ENCODE measurements at regions not wholly inside any gene's neighbourhood (a gene's known extent, or its start where the extent isn't known, plus 50 kb on each side); places are given as distances from the start of the nearest gene placed in this dataset.

DNA sequence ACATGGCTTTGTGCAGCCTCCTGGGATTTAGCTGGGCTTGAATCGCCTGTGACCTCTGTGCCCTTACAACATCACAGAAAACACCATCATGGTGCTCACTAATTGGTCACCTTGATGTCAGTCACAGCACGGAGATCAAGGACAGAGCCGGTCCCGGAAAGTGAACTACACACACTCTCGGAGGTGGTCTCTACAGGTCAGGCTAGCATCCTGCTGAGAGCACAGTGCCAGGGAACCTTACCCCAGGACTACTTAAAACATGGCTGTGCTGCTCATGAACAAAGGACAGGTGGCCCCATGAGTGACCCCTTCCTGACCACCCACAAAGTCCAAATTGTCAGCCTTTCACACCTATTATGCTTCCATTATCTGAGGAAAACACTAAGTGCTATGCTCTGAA lies 1782.1 kb upstream of the CELF4 start:
- H3K27me3 ChIP-seq (replicated peaks; ENCODE audit: control insufficient read depth, insufficient read depth, low read length), result no peaks in the 10 kb centered on the region
- no peaks in the 10 kb centered on the region for H3K36me3 ChIP-seq (ENCODE audit: control insufficient read depth, insufficient read depth, low read length)
- no peak overlapping the region for H3K4me3 ChIP-seq (replicated peaks; ENCODE audit: low read depth, low read length)
- TF ChIP-seq, protein P1, sequence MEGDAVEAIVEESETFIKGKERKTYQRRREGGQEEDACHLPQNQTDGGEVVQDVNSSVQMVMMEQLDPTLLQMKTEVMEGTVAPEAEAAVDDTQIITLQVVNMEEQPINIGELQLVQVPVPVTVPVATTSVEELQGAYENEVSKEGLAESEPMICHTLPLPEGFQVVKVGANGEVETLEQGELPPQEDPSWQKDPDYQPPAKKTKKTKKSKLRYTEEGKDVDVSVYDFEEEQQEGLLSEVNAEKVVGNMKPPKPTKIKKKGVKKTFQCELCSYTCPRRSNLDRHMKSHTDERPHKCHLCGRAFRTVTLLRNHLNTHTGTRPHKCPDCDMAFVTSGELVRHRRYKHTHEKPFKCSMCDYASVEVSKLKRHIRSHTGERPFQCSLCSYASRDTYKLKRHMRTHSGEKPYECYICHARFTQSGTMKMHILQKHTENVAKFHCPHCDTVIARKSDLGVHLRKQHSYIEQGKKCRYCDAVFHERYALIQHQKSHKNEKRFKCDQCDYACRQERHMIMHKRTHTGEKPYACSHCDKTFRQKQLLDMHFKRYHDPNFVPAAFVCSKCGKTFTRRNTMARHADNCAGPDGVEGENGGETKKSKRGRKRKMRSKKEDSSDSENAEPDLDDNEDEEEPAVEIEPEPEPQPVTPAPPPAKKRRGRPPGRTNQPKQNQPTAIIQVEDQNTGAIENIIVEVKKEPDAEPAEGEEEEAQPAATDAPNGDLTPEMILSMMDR (IDR thresholded peaks at IDR 0.05; ENCODE audit: insufficient read depth, low read length, poor library complexity, severe bottlenecking), result no peak
- DNase-seq (ENCODE audit: extremely low read depth, insufficient read length), result no peak

DNA sequence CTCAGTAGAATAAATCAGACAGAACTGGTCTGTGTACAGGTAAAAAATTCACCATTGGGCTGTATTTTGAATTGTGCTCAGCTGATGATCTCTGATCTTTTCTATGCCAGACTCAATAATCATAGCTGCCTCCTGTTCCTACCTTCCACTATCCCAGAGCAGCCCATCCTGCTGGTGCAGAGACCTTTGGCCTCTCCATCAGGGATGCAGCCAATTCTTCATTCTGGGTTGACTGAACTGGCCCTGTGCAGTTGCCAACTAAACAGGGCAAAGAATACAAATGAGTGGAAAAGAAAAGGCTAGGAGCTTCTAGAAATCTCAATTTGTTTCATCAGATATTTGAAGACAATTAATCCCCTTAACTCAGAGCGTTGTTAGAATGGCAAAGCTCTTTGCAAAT lies 1781.3 kb upstream of the CELF4 start:
- TF ChIP-seq, protein P1 (IDR thresholded peaks at IDR 0.05; ENCODE audit: insufficient read depth, low read length, poor library complexity, severe bottlenecking), result no peak
- no peak for DNase-seq (ENCODE audit: extremely low read depth, insufficient read length)
- H3K4me3 ChIP-seq (replicated peaks; ENCODE audit: low read depth, low read length), result no peak overlapping the region
- H3K36me3 ChIP-seq (ENCODE audit: control insufficient read depth, insufficient read depth, low read length), result no peaks in the 10 kb centered on the region
- no peaks in the 10 kb centered on the region for H3K27me3 ChIP-seq (replicated peaks; ENCODE audit: control insufficient read depth, insufficient read depth, low read length)

DNA sequence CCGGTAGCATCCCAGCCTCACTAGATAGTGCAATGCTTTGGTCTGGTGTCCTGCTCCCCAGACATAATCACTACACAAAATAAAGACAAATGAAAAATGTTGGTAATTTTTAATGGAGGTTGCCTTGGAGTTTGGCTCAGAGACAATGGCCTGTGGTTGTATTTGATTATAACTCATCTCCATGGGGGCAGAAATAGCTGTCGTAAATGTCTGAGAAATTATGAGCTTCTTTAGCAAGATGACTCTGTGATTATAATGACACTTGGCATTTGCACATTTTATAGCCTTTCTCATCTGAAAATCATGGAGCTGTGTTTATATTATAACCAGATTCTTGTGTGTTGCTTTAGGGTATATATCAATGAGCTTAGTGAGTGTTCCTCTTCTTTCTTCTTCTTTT lies 1779.7 kb upstream of the CELF4 start:
- Histone ChIP-seq H3K4me3 (replicated peaks; ENCODE audit: low read depth, low read length) (no peak overlapping the region), H3K36me3 (ENCODE audit: control insufficient read depth, insufficient read depth, low read length) (no peaks in the 10 kb centered on the region), H3K27me3 (replicated peaks; ENCODE audit: control insufficient read depth, insufficient read depth, low read length) (no peaks in the 10 kb centered on the region)
- TF ChIP-seq, protein P1 (IDR thresholded peaks at IDR 0.05; ENCODE audit: insufficient read depth, low read length, poor library complexity, severe bottlenecking), result no peak
- DNase-seq (ENCODE audit: extremely low read depth, insufficient read length), result no peak

GRCh38 chr18:39344487-39344886 lies 1778.9 kb upstream of the CELF4 start:
- H3K36me3 ChIP-seq (ENCODE audit: control insufficient read depth, insufficient read depth, low read length), result no peaks in the 10 kb centered on the region
- no peaks in the 10 kb centered on the region for H3K27me3 ChIP-seq (replicated peaks; ENCODE audit: control insufficient read depth, insufficient read depth, low read length)
- no peak for DNase-seq (ENCODE audit: extremely low read depth, insufficient read length)
- TF ChIP-seq, protein P1 (IDR thresholded peaks at IDR 0.05; ENCODE audit: insufficient read depth, low read length, poor library complexity, severe bottlenecking), result no peak
- no peak overlapping the region for H3K4me3 ChIP-seq (replicated peaks; ENCODE audit: low read depth, low read length)

DNA sequence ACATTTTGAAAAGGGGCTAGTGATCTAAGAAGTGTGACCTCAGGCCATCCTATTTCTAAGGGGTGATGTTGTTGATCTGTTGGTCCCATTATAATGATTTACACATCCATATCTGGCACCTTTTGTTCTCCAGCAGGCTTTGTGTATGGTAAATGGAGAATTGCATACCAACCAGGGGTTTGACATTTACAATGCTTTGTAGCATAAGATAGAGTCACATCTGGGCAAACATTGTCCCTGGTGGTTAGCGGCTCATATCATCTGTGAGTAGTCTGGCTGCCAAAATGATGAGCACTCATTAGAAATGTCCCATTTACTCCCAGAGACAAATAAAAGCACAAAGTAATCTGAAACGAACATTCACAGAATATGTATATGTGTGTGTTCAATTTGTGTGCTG lies 1775.5 kb upstream of the CELF4 start:
- TF ChIP-seq, protein P1 (IDR thresholded peaks at IDR 0.05; ENCODE audit: insufficient read depth, low read length, poor library complexity, severe bottlenecking), result no peak
- H3K4me3 ChIP-seq (replicated peaks; ENCODE audit: low read depth, low read length), result no peak overlapping the region
- no peaks in the 10 kb centered on the region for H3K27me3 ChIP-seq (replicated peaks; ENCODE audit: control insufficient read depth, insufficient read depth, low read length)
- no peak for DNase-seq (ENCODE audit: extremely low read depth, insufficient read length)
- H3K36me3 ChIP-seq (ENCODE audit: control insufficient read depth, insufficient read depth, low read length), result no peaks in the 10 kb centered on the region

DNA sequence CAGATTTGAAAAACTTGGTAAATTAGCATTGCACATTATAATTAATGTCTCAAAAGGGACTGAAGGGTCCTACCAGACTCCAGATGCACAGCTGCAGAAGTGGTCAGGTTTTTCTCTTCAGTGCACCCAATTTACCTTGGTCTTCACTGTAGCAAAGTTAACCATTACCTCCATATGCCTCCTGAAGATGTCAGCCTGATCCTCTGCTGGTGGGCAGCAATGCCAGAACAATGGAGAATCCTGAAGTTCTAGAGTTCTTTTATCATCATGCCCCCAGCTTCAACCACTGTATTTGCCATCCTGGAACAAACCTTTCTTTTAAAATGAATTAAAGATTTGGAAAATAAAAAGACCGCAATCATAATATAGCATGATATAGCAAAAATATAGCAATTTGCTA lies 1774.8 kb upstream of the CELF4 start:
- TF ChIP-seq, protein P1 (IDR thresholded peaks at IDR 0.05; ENCODE audit: insufficient read depth, low read length, poor library complexity, severe bottlenecking), result no peak
- Histone ChIP-seq H3K4me3 (replicated peaks; ENCODE audit: low read depth, low read length) (no peak overlapping the region), H3K27me3 (replicated peaks; ENCODE audit: control insufficient read depth, insufficient read depth, low read length) (no peaks in the 10 kb centered on the region), H3K36me3 (ENCODE audit: control insufficient read depth, insufficient read depth, low read length) (no peaks in the 10 kb centered on the region)
- DNase-seq (ENCODE audit: extremely low read depth, insufficient read length), result no peak

Data from GM06990 (cell line).